ENCODE measurements at regions not wholly inside any gene's neighbourhood (a gene's known extent, or its start where the extent isn't known, plus 50 kb on each side); places are given as distances from the start of the nearest gene placed in this dataset.

DNA sequence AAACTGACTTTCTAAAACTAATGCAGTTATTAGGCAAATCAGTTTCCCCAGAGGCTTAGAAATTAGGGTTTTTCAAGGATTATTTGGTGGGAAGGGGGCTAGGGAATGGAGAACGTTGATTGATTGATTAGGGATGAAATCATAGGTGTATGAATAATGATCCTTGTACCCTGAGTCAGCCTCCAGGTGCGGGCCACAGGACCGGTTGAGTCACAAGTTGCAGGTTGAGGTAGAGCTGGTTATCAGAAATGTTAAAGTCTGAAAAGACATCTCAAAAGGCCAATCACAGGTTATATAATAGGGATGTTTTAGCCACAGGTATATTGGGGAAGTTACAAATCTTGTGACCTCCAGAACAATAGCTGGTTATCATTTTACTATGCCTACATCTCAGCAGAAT, 341.8 kb upstream of the GULP1 start:
- no peak for TF ChIP-seq CTCF (conservative IDR thresholded peaks at IDR 0.05; ENCODE audit: low read depth, low read length)
- TF ChIP-seq EZH2phosphoT487 (IDR thresholded peaks at IDR 0.05; ENCODE audit: borderline replicate concordance, low read length): no peak

Measured in PC-3 (cell line).